GM19025 (cell line): ENCODE measurements at regions not wholly inside any gene's neighbourhood (a gene's known extent, or its start where the extent isn't known, plus 50 kb on each side); places are given as distances from the start of the nearest gene placed in this dataset.
"Not testable (repeated sequence)": the region's sequence is repeated elsewhere in the genome, so short reads cannot be mapped to it uniquely, and the experiment has no call there.

ENCODE experiments used
- ATAC-seq: cut with Tn5 transposase; IDR thresholded peaks from one replicate; pipeline ENCODE4 v1.9.1; 2021; ENCODE audit warnings: mild to moderate bottlenecking, low read depth, moderate library complexity; ENCODE audit not compliant: unreplicated experiment

DNA sequence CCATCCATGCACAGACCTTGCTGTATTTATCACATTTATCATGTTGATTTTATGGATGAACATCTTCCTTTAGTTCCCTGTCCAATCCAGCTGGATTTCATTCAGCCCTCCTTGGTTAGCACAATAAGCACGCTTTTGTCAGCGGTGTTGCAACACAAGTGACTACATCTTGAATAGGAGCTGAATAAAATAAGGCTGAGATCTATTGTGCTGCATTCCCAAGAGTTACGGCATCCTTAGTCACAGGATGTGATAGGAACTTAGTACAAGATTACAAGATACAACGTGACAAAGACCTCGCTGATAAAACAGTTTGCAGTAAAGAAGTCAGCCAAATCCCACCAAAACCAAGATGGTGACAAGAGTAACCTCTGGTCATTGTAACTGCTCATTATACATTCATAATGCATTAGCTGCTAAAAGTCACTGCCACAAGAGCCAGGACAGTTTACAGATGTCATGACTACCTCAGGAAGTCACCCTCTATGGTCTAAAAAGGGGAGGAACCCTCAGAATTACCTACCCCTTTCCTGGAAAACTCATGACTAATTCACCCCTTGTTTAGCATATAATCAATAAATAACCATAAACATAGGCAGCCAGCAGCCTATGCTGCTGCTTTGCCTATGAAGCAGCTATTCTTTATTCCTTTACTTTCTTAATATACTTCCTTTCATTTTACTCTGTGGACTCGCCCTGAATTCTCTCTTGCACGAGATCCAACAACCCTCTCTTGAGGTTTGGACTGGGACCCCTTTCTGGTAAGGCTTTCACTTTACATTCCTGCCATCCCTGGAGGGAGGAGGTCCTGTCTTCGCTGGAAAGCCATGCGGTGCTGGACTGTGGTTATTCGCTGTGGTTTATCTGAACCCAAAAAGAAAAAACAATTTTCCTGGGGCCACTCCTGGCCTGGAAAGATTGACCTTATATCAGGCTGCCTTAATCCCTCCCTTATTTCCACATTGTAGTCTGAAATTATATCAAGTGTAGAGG lies 522.6 kb upstream of the AMELY start:
- no peak for ATAC-seq

DNA sequence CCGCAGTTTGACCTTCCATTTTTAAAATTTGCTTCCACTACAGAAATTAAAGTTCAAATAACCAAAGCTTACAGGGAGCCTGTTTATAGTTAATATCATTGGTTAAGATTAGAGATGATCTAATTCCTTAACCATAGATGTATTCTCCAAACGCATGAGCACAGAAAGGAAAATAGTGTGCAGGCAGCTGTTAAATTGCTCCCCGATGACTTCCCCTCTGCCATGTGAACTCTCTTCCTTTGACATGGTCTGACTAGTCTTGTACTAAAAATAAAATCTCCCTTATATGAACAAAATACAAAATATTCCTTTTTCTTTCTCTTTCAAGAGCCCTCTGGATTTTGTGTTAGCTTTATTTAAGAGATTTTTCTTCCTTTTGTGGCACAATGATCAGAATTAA lies 507.6 kb upstream of the AMELY start:
- no peak for ATAC-seq

DNA sequence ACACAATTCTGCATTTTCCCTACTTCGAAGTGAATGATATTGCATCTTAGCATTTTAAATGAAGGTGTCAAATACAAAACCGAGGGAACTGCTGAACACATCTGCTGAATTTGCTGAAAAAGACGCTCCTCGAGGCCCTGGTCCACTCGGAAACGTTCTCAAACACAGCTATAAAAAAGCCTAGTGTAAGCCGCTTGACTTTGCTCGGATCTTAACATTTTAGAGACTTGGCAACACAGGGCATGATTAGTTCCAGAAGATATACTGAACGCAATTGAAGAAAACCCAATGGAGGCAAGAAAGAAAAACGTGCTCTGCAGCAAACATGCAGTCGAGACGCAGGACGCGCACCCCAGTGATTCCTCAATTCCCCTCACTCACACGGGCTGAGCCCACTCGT lies 506.4 kb upstream of the AMELY start:
- no peak for ATAC-seq

DNA sequence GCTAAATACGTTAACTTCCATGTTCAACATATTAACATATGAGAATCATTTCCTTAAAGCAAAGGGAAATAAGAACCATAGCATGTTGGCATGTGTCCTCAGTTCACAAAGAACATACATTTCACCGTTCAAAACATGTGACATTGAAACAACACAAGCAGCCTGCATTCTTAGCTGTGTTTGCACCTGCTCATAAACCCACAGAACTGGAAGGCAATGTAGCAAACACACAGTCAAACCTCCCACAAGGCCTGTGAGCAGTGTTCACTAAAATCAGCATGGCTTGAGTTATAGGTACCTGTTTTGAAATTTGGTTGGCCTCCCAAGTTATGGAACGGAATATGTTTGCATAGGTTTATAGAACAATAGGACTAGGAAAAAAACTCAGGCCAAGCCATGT lies 504.9 kb upstream of the AMELY start:
- no peak for ATAC-seq

DNA sequence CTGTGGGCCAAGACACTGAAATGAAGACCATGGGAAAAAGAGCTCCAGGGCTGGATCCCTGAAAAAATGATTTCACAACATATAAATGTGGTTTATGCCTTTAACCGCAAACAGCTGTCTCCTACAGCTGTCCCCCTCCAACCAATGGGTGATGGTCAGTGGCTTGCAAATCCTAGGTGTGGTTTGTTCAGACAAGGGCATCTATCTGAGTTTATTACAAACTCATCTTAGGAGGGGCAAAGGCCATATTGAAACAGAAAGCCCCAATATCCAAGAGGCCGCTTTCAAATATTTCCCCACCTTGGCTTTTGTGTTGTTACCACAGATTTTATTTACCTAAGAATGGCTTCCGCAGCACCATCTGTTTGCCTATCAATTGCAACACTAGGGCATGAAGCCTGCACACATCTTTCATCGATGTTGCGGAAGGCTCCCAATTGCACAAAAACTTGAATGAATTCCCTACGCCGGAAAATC lies 503.6 kb upstream of the AMELY start:
- no peak for ATAC-seq

DNA sequence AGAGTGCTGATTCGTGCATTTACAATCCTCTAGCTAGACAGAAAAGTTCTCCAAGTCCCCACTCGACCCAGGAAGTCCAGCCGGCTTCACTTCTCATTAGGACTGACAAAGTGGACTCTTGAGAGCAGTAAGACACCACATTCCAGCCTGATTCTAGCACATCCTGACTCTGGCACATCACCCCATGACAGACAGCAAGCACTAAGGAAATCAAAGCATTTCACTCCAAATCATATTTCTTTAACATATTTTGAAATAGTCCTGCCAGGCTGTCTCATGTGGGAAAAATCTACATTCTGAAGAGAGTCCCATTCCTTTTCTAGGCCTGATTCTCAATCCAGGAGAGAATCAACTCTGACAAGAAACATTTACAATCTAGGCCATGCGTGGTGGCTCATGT lies 478.5 kb upstream of the AMELY start:
- no peak for ATAC-seq

DNA sequence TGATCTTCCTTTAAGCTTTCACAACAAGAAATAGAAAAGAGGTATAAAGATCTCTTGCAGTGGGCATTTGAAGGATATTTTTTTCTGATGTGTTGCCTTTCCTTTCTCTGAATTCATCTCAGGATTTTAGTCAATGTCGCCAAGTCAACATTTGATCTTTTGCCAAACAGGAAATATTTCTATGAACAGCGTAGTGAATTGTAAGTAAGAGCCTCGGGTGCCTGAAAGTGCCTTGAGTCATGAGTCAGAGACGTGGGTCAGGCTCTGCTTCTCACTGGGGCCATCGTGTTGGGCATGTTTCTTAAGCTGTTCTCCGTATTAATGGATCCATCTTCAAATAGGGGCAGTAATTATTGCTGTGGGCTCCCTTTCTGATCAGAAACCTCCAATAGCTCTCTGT lies 471.4 kb upstream of the AMELY start:
- no peak for ATAC-seq

DNA sequence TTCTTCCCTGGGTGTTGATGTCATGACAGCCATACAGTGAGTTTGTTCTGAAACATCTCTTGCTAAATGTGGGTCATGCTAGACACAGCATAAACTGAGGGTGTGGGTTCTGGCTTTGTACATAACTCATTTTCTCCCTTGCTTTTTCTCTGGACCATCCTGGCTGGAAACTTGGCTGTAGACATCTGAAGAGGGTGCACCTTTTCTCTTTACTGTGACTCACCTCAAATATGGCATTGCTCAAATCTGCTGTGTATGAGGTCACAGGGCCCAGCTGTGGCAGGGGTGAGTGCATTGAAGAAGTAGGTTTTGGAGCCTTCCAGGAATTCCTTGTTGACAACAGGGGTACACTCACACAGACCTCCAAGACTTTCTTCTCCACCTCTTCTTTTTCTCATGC lies 465.5 kb upstream of the AMELY start:
- ATAC-seq: no peak

DNA sequence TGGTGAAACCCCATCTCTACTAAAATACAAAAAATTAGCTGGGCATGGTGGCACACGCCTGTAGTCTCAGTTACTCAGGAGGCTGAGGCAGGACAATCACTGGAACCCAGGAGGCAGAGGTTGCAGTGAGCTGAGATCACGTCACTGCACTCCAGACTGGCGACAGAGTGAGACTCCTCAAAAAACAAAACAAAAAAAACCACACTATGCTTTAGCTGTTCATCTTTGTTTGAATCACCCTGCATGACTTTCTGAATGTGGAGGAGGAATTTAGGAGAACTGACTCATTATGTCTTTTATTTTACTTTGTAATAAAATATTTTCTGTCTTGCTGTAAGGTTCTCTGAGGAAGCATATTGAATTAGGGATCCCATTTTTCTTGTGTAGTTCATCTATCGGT lies 462.9 kb upstream of the AMELY start:
- not testable (repeated sequence) for ATAC-seq

DNA sequence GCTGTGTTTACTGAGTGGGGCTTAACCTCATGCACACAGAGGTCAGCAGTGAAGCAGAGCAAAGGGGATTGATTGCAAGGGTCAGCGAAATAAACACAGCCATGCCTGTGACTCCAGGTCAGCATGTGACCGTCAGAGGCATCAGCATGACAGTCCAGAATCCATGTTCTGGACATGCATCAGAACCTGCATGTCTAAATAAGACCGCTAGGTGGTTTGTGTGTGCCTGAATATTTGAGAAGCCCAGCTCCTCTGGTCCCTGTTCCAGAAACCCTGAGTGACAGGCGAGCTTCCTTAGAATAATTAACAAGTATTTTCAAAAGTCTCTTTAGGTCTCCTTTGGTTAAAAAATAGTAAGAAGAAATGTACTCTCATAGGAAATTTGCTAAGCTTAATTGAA lies 460.4 kb upstream of the AMELY start:
- ATAC-seq: not testable (repeated sequence)

DNA sequence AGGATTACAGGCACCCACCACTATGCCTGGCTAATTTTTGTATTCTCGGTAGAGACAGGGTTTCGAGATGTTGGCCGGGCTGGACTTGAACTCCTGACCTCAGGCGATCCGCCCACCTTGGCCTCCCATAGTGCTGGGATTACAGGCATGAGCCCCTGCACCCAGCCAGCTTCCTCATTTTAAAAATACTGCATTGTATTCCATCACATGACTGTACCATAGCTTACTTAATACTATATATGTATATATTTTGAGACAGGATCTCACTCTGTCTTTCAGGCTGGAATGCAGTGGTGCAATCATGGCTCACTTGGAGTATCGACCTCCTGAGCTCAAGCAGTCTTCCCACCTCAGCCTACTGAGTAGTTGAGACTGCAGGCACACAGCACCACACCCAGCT lies 459.5 kb upstream of the AMELY start:
- ATAC-seq: not testable (repeated sequence)

DNA sequence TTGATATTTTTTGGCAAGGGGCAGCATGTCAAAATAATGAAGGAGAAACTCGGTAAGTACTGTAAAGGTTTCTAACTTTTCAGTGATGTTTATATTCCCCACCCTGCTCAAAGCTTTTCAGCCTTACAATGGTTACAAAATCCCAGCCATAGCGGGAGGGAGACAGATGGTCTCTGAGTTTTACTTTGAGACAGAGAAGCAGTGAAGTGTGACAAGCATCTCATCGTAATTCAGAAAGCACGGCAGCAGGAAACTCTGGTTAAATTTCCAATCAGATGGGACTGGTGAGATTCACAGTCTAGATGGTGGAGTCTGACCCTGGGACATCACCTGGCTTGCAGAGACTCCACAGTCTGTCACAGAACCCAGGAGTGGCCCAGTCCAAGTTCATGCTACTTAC lies 448.0 kb upstream of the AMELY start:
- no peak for ATAC-seq

DNA sequence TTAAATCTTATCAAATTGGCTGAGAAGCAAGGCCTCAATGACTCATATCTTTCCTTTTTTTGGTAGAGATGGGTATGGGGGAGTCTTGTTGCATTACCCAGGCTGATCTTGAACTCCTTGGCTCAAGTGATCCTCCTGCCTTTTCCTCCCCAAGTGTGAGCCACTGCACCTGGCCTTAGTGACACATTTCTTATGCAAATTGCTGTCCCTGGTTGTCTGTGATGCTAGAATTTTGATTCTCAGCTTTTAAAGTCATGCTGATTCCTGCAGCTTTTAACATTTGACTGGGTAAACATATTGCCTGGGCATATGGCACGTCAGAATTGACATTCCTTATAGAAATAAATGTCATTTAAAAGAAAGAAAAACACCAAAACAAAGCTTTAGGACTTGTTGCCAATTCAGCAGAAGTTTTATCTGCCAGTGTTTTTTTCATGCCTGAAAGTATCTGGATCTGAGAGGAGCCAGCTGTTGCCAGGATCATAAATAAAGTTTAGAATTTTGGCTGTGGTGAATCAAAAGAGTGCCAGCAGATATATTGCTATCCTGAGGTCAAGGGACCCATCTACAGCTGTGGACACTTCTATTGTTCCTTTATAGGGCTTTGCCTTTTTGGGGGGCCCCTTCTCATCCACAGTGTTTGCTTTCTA lies 446.7 kb upstream of the AMELY start:
- no peak for ATAC-seq

DNA sequence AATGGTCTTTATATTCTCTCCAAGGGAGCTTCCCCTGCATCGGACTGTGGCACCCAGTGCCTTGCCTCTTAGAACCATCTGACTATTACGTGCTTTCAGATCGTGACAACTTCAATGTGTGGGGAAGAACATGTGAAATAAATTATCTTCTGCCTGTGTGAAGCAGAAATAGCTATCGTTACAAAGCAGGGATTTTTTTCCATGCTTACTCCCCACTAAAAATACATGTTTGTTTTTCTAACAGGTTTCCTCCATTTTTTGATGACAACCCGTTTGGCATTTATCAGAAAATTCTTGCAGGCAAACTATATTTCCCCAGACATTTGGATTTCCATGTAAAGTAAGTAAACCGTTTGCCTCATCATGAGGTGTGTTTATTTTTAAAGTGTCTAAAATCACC lies 444.3 kb upstream of the AMELY start:
- not testable (repeated sequence) for ATAC-seq

DNA sequence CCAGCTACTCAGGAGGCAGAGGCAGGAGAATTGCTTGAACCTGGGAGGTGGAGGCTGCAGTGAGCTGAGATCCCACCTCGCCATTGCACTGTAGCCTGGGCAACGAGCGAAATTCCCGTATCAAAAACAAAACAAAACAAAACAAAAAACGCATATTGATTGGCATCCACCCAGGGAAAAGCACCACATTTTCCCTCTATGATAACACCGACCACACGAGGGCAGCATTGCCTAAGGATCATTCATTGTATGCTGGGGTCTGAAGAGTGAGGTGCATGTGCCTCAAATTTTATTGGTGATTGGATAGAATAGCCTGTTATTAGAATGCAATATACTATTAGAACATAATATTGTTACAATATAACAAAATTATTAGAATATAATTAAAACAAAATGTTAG lies 433.1 kb upstream of the AMELY start:
- ATAC-seq: no peak

DNA sequence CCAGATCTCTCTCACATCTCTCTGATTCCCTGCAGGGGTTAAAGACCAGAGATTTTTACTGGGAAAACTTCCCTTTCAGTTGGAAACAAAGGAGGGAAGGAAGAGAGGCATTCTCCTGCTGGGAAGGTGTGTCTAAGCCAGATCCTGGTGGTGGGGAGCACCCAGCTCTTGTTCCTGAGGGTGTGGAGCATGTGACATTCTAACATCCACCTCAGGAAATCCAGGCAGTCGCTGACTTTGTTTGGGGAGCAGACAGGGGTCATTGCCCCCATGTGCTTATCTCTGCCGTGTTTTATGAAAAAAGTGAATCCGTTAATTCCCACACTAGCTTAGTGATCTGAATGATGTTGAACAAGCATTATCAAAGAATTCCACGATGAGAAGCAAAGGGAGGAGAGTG lies 431.7 kb upstream of the AMELY start:
- ATAC-seq: no peak

DNA sequence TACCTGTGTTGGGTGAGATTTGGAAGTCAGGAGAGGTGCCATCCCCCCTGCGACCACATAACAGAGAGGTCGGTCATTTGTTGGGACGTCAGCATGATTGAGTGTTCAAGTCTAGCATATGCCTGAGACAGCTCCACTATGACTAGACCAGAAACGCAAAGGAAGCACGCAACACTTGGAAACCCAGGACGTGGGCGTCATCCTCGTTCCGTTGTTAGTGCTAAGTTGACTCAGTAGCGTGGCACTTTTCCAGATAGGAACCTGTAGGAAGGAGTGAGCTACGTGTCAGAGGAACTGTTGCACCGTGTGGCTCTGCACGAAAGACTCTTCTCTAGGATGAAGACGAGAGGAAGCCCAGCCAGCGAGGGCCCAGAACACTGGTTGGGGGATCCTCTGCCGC lies 431.2 kb upstream of the AMELY start:
- ATAC-seq: not testable (repeated sequence)

DNA sequence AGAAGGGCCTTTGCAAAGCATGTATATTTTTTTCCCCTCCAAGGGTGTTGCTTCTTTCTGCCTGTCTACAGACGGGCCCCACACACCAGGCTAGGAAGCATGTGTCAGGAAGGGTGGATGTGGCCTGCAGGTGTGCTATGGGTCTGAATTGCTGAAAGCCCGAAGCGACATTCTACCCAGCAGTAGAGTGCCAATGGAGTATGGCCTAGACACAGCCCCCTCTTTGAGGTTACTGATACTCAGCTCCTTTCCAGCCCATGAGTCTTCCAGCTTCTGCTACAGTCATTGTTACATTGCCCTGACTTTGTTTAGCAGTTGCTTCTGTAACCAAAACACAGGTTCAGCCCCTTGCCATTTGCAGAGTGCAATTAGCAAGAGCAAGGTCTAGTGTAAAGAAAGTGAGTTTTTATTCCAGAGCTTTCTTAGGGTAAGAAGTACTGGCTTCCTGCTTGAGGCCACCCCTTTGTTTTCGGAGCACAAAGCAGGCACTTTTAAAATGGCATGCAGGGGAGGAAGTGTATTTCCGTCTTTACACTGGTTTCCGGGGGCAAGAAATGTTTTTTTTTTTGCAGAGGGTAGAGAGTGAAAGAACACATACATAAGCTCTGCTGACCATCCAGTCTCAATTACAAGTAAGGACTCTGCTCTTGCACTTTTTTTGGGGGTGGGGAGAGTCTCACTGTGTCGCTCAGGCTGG lies 428.0 kb upstream of the AMELY start:
- ATAC-seq: no peak

DNA sequence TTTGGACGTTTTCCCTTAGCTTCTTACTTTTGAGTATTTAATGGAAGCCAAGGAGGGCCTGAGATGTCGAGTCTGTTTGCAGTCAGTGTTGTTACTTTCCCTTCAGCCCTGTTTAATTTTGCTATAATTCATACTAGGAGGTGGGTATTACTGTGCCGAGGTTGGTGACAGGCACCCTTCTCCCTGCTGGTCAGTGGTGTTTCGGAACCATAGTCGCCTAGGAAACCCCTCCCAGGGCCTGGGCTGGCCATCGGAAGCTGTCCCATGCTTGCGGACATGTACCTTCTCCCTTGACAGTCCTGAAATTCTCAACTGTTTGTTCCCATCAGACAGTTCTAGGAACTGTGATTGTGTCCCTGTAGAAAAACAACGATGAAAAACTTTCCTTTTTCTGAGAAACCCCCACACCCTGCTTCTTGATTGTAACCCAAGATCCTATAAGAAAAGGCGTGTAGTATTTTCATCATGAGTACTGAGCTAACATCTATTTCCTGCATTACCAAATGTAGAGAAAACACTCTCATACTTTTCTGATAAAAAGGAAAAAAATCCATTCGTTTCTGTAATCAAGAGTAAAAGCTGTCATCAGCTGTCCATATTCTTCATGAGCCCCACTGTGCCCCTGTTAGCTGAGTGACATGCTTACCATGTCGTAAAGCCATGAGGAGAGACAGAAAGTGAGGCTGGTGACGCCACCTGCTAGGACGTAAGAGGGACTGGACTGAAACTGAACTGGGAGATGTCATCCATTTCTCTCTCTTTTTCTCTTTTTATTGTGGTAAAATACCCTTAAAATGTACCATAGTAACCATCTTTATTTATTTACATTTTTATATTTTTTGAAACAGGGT lies 424.7 kb upstream of the AMELY start:
- no peak for ATAC-seq

DNA sequence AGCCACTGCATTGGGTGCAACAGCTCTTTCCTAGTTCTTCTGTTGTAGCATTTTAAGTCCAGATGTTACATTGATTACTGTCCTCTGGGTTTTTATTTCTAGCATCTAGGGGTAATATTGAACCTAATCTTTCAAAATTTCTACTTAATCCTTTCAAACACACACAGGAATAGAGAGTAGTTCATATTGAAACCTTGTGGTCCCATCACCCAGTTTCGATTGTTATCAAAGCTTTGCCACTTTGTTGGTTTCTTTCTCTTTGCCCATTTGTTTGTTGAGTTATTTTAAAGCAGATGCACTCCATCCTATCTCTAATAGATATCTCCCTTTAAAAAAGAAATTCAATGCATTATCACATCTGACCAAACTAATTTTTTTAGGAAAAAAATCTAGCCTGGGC lies 422.9 kb upstream of the AMELY start:
- no peak for ATAC-seq
